ENCODE measurements at regions not wholly inside any gene's neighbourhood (a gene's known extent, or its start where the extent isn't known, plus 50 kb on each side); places are given as distances from the start of the nearest gene placed in this dataset.

GRCh38 chr3:41041899-41042298 lies 157.4 kb upstream of the CTNNB1 start:
- H2AFZ ChIP-seq (ENCODE audit: low read length), result no peak overlapping the region

More at GRCh38 chr3:41041899-41042298, 157.4 kb upstream of the CTNNB1 start:
- Mint-ChIP-seq H3K4me3 (no peak overlapping the region), H3K27me3 (ENCODE audit: low read depth) (no peaks in the 10 kb centered on the region; the same call in 1 of the 2 replicates), H3K36me3 (ENCODE audit: insufficient read depth in 1 of 3, low read depth in 3 of 3) (peaks cover 0 to 2% (median 0%) of the 10 kb centered on the region in 3 experiments; a peak in 1 of 7 replicates), H3K27ac (no peak overlapping the region), H3K9me3 (peaks cover 0 to 5% of the 10 kb centered on the region in 2 experiments; a peak in 3 of 5 replicates), H3K4me1 (peaks cover 13 to 18% of the 10 kb centered on the region in 2 experiments)
- Histone ChIP-seq H3K4me1 (ENCODE audit: insufficient read depth, low read length) (no peaks in the 10 kb centered on the region; the same call in 1 of the 2 replicates), H3K27me3 (ENCODE audit: insufficient read depth, low read length) (no peaks in the 10 kb centered on the region), H4K8ac (replicated peaks; ENCODE audit: insufficient read length, low read depth, low read length) (no peak overlapping the region), H4K5ac (ENCODE audit: insufficient read length, low read depth, low read length) (no peak overlapping the region), H2BK12ac (ENCODE audit: insufficient read length, low read depth, low read length) (no peak overlapping the region), H3K23ac (ENCODE audit: insufficient read length, low read depth, low read length) (no peak overlapping the region), H2BK20ac (ENCODE audit: low read depth, low read length, poor library complexity, severe bottlenecking) (no peak overlapping the region), H2AK5ac (ENCODE audit: insufficient read length, low read length) (no peak overlapping the region), H3K27ac (ENCODE audit: insufficient read length, low read depth, low read length) (no peak overlapping the region), H3K23me2 (ENCODE audit: insufficient read length, low read depth, low read length, poor library complexity, severe bottlenecking) (no peaks in the 10 kb centered on the region), H4K91ac (ENCODE audit: insufficient read length, low read depth, low read length) (no peak overlapping the region), H3K9me3 (ENCODE audit: control insufficient read depth, low read depth, low read length) (no peaks in the 10 kb centered on the region), H3K79me2 (ENCODE audit: insufficient read depth, low read length) (no peaks in the 10 kb centered on the region), H3K14ac (ENCODE audit: insufficient read depth, low read length) (no peak overlapping the region), H2BK15ac (ENCODE audit: low read depth, low read length) (no peak overlapping the region), H3K4me2 (ENCODE audit: insufficient read depth, insufficient read length, low read length) (no peak overlapping the region), H2BK5ac (ENCODE audit: insufficient read length, low read length) (no peak overlapping the region), H3K79me1 (ENCODE audit: insufficient read depth, low read depth, low read length, poor library complexity, severe bottlenecking) (no peaks in the 10 kb centered on the region), H3K9ac (ENCODE audit: extremely low read depth, insufficient read length, low read length) (no peak overlapping the region), H3K18ac (ENCODE audit: insufficient read length, low read depth, low read length) (no peak overlapping the region), H4K20me1 (ENCODE audit: control insufficient read depth, insufficient read depth, insufficient read length) (no peaks in the 10 kb centered on the region), H3K4ac (ENCODE audit: low read depth, low read length) (no peak overlapping the region), H2BK120ac (ENCODE audit: low read depth, low read length, poor library complexity, severe bottlenecking) (no peak overlapping the region), H3T11ph (ENCODE audit: low read length) (no peak overlapping the region), H3K56ac (ENCODE audit: insufficient read length, low read depth, low read length) (no peak overlapping the region)
- no peak for DNase-seq
- TF ChIP-seq CTCF (conservative IDR thresholded peaks at IDR 0.05), result no peak
- no CpG with 5 or more reads among the region's 1 CpG for WGBS (ENCODE audit: extremely low coverage, insufficient read length, low lambda C conversion rate)

Data from H9 (cell line).